ENCODE measurements at regions not wholly inside any gene's neighbourhood (a gene's known extent, or its start where the extent isn't known, plus 50 kb on each side); places are given as distances from the start of the nearest gene placed in this dataset.

DNA sequence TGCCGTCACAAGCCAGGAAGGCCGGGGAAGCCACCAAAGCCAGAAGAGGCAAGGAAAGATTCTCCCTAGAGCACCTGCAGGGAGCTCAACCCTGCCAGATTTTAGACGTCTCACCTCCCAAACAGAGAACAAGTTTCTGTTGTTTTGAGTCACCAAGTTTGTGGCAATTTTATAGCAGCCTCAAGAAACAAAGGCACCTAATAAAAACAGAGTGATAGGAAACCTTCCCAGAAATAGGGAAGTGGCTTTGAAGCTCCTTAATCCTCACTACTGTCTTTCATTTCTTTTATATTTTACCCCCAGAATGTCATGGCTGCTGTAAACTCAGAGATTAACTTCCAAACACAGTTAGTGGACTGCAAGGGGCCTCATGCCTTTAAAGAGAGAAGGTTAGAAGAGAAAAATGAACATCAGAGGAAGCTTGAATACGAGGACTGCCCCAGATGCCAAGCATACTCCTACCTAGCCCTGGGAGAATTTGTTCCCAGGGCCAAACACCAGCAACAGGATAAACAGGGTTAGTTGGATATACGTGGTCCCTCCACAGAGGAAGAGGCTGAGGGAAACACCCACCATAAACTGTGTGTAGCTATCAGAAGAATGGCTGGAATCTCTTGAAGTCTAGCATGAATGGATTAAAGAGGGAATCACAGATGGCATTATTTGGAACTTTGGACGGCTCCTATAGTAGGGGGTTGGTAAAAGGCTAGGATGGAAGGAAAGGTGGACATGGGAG is 148.3 kb downstream of the KCNA5 start:
- H3K27ac ChIP-seq (ENCODE audit: extremely low read depth, low read depth, low read length) = no peak overlapping the region
- no peaks in the 10 kb centered on the region for H3K4me1 ChIP-seq (ENCODE audit: control insufficient read depth, insufficient read depth, low read length)
- no peaks in the 10 kb centered on the region for H3K9me3 ChIP-seq (ENCODE audit: control insufficient read depth, insufficient read depth, low read depth, low read length)
- TF ChIP-seq SALL2 (tag by site-specific recombination; IDR thresholded peaks at IDR 0.05; ENCODE audit: borderline replicate concordance) (no peak), SP2 (tag by site-specific recombination; IDR thresholded peaks at IDR 0.05) (no peak), ZNF404 (tag by site-specific recombination; IDR thresholded peaks at IDR 0.05) (no peak), KLF9 (tag by site-specific recombination; IDR thresholded peaks at IDR 0.05; ENCODE audit: low read depth) (no peak), ZNF707 (tag by site-specific recombination; IDR thresholded peaks at IDR 0.05) (no peak), ZNF501 (tag by site-specific recombination; IDR thresholded peaks at IDR 0.05) (no peak), ZNF211 (tag by site-specific recombination; IDR thresholded peaks at IDR 0.05; ENCODE audit: low read depth) (no peak), GLI2 (tag by site-specific recombination; IDR thresholded peaks at IDR 0.05; ENCODE audit: borderline replicate concordance, low read depth) (no peak), ZNF140 (tag by site-specific recombination; IDR thresholded peaks at IDR 0.05) (no peak), MYNN (tag by site-specific recombination; IDR thresholded peaks at IDR 0.05; ENCODE audit: borderline replicate concordance) (no peak)
- TF ChIP-seq, protein P1, sequence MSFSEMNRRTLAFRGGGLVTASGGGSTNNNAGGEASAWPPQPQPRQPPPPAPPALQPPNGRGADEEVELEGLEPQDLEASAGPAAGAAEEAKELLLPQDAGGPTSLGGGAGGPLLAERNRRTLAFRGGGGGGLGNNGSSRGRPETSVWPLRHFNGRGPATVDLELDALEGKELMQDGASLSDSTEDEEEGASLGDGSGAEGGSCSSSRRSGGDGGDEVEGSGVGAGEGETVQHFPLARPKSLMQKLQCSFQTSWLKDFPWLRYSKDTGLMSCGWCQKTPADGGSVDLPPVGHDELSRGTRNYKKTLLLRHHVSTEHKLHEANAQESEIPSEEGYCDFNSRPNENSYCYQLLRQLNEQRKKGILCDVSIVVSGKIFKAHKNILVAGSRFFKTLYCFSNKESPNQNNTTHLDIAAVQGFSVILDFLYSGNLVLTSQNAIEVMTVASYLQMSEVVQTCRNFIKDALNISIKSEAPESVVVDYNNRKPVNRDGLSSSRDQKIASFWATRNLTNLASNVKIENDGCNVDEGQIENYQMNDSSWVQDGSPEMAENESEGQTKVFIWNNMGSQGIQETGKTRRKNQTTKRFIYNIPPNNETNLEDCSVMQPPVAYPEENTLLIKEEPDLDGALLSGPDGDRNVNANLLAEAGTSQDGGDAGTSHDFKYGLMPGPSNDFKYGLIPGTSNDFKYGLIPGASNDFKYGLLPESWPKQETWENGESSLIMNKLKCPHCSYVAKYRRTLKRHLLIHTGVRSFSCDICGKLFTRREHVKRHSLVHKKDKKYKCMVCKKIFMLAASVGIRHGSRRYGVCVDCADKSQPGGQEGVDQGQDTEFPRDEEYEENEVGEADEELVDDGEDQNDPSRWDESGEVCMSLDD (tag by site-specific recombination; IDR thresholded peaks at IDR 0.05) = no peak
- TF ChIP-seq, protein P2, sequence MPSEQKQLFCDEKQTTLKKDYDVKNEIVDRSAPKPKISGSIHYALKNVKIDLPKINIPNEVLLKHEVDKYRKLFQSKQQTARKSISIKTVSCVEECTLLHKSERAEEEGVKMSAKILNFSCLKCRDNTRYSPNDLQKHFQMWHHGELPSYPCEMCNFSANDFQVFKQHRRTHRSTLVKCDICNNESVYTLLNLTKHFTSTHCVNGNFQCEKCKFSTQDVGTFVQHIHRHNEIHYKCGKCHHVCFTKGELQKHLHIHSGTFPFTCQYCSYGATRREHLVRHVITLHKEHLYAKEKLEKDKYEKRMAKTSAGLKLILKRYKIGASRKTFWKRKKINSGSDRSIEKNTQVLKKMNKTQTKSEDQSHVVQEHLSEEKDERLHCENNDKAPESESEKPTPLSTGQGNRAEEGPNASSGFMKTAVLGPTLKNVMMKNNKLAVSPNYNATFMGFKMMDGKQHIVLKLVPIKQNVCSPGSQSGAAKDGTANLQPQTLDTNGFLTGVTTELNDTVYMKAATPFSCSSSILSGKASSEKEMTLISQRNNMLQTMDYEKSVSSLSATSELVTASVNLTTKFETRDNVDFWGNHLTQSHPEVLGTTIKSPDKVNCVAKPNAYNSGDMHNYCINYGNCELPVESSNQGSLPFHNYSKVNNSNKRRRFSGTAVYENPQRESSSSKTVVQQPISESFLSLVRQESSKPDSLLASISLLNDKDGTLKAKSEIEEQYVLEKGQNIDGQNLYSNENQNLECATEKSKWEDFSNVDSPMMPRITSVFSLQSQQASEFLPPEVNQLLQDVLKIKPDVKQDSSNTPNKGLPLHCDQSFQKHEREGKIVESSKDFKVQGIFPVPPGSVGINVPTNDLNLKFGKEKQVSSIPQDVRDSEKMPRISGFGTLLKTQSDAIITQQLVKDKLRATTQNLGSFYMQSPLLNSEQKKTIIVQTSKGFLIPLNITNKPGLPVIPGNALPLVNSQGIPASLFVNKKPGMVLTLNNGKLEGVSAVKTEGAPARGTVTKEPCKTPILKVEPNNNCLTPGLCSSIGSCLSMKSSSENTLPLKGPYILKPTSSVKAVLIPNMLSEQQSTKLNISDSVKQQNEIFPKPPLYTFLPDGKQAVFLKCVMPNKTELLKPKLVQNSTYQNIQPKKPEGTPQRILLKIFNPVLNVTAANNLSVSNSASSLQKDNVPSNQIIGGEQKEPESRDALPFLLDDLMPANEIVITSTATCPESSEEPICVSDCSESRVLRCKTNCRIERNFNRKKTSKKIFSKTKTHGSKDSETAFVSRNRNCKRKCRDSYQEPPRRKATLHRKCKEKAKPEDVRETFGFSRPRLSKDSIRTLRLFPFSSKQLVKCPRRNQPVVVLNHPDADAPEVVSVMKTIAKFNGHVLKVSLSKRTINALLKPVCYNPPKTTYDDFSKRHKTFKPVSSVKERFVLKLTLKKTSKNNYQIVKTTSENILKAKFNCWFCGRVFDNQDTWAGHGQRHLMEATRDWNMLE (tag by site-specific recombination; conservative IDR thresholded peaks at IDR 0.05; ENCODE audit: low read depth) = no peak
- TF ChIP-seq, protein P3, sequence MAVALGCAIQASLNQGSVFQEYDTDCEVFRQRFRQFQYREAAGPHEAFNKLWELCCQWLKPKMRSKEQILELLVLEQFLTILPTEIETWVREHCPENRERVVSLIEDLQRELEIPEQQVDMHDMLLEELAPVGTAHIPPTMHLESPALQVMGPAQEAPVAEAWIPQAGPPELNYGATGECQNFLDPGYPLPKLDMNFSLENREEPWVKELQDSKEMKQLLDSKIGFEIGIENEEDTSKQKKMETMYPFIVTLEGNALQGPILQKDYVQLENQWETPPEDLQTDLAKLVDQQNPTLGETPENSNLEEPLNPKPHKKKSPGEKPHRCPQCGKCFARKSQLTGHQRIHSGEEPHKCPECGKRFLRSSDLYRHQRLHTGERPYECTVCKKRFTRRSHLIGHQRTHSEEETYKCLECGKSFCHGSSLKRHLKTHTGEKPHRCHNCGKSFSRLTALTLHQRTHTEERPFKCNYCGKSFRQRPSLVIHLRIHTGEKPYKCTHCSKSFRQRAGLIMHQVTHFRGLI (tag by site-specific recombination; IDR thresholded peaks at IDR 0.05) = no peak
- ChIA-PET CTCF (interaction anchor here (1.1 kb wide), 1 partner anchor 236 kb away, joined by 4 read pairs; no protein-coding TSS in a partner anchor), POLR2A (no interaction called here)
- no peak overlapping the region for H3K4me3 ChIP-seq (ENCODE audit: low read depth, low read length)
- H3K36me3 ChIP-seq (ENCODE audit: control insufficient read depth in 2 of 2, insufficient read depth in 1 of 2, low read length in 2 of 2) = no peaks in the 10 kb centered on the region

DNA sequence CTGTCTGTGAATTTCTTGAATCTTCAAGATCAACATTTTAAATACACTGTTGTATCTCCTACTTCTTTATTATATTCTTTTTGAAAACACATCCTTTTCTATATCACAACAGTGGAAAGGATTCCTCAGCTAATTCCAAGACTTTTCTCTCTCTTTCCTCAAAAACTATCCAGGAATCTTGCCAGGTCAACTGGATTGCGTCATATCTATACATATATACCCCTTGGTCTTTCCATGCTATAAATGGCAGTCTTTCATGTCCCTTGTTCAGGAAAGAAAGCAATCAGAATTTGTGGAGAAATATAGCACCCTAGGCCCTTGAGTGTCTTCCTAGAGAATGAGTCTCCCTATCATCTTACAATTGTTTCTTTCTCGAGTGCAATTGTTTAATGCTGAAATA is 149.0 kb downstream of the KCNA5 start:
- ChIA-PET POLR2A (no interaction called here), CTCF (interaction anchor here (0.6 to 1.6 kb wide), 3 partner anchors 236 to 604 kb away, joined by 3 to 4 read pairs (median 4); no protein-coding TSS in a partner anchor)
- Histone ChIP-seq H3K4me1 (ENCODE audit: control insufficient read depth, insufficient read depth, low read length) (no peaks in the 10 kb centered on the region), H3K4me3 (ENCODE audit: low read depth, low read length) (no peak overlapping the region), H3K27ac (ENCODE audit: extremely low read depth, low read depth, low read length) (no peak overlapping the region), H3K36me3 (ENCODE audit: control insufficient read depth in 2 of 2, insufficient read depth in 1 of 2, low read length in 2 of 2) (no peaks in the 10 kb centered on the region), H3K9me3 (ENCODE audit: control insufficient read depth, insufficient read depth, low read depth, low read length) (no peaks in the 10 kb centered on the region)
- TF ChIP-seq ZNF19 (tag by site-specific recombination; IDR thresholded peaks at IDR 0.05; ENCODE audit: low read depth) (no peak), ZNF561 (tag by site-specific recombination; IDR thresholded peaks at IDR 0.05; ENCODE audit: borderline replicate concordance) (no peak), RBAK (tag by site-specific recombination; IDR thresholded peaks at IDR 0.05) (no peak), ZNF623 (tag by site-specific recombination; IDR thresholded peaks at IDR 0.05) (no peak), SETDB1 (IDR thresholded peaks at IDR 0.05; ENCODE audit: insufficient read length, low read length) (no peak)
